ENCODE measurements at regions not wholly inside any gene's neighbourhood (a gene's known extent, or its start where the extent isn't known, plus 50 kb on each side); places are given as distances from the start of the nearest gene placed in this dataset.

- no peak for TF ChIP-seq CTCF (IDR thresholded peaks at IDR 0.05)
- no peak for TF ChIP-seq FOXP4 (CRISPR knock-in tag; IDR thresholded peaks at IDR 0.05)
- TF ChIP-seq USF1 (CRISPR knock-in tag; IDR thresholded peaks at IDR 0.05) = no peak
- TF ChIP-seq CREM (CRISPR knock-in tag; IDR thresholded peaks at IDR 0.05) = no peak
- no peak for TF ChIP-seq FOXJ3 (CRISPR knock-in tag; IDR thresholded peaks at IDR 0.05; ENCODE audit: borderline replicate concordance)
- TF ChIP-seq AFF4 (CRISPR knock-in tag; IDR thresholded peaks at IDR 0.05; ENCODE audit: borderline replicate concordance) = no peak
- no peak for TF ChIP-seq MAX (CRISPR knock-in tag; IDR thresholded peaks at IDR 0.05)
- no peak for TF ChIP-seq RELA (CRISPR knock-in tag; IDR thresholded peaks at IDR 0.05; ENCODE audit: borderline replicate concordance)
Observed at GRCh38 chr6:103002282-103002681, 1608.8 kb downstream of the GRIK2 start.

All from WTC11 (cell line).